ENCODE measurements at regions not wholly inside any gene's neighbourhood (a gene's known extent, or its start where the extent isn't known, plus 50 kb on each side); places are given as distances from the start of the nearest gene placed in this dataset.

- Histone ChIP-seq H3K9me3 (no peaks in the 10 kb centered on the region), H3K4me3 (no peak overlapping the region), H3K27ac (no peak overlapping the region), H3K27me3 (no peaks in the 10 kb centered on the region), H3K36me3 (no peaks in the 10 kb centered on the region), H3K4me1 (peaks cover 0 to 16% (median 12%) of the 10 kb centered on the region in 4 donors)
- ATAC-seq (ENCODE audit: low FRiP score in 2 of 2): no peak
- WGBS, 2 donors: 55 to 75% methylated on average over 2 of the region's 2 CpGs
- no peak for DNase-seq
- TF ChIP-seq POLR2AphosphoS5 (IDR thresholded peaks at IDR 0.05) (no peak), EP300 (IDR thresholded peaks at IDR 0.05) (no peak), POLR2A (IDR thresholded peaks at IDR 0.05) (no peak), CTCF (IDR thresholded peaks at IDR 0.05) (no peak)
Measured at GRCh38 chr5:160922311-160922710, 70.3 kb upstream of the ATP10B start.

- H3K27me3 ChIP-seq: no peaks in the 10 kb centered on the region
- WGBS, 2 donors: 84 to 90% methylated on average over 4 of the region's 4 CpGs
- no peak overlapping the region for H3K27ac ChIP-seq
- H3K4me1 ChIP-seq: peaks cover 0 to 11% (median 9%) of the 10 kb centered on the region in 4 donors
- DNase-seq: no peak
- H3K4me3 ChIP-seq: no peak overlapping the region
- H3K36me3 ChIP-seq: no peaks in the 10 kb centered on the region
- no peak for ATAC-seq (ENCODE audit: low FRiP score in 2 of 2)
- no peak for TF ChIP-seq EP300 (IDR thresholded peaks at IDR 0.05)
- no peaks in the 10 kb centered on the region for H3K9me3 ChIP-seq
Measured at GRCh38 chr5:160921423-160922285, 69.6 kb upstream of the ATP10B start.

DNA sequence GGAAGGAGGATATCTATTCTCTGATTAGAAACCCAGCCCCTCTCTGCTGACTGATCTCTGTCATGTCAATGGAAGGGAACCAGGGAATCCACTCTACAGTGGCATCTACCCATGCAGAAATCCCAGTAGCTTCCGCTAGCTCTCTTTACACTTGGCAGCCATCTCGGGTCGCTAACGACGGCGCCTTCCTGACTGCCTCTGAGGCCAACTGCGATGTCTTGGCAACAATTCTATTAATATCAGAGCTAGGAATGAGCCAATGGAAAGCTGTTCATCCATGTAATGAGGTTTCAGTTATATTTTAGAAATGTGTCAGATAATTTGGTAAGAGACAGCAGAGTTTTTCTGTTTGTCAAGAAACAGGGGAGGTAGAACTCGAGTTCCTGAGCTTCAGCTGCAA, 67.6 kb upstream of the ATP10B start:
- DNase-seq (no peak), ATAC-seq (ENCODE audit: low FRiP score in 2 of 2) (no peak)
- Histone ChIP-seq H3K36me3 (no peaks in the 10 kb centered on the region), H3K27me3 (no peaks in the 10 kb centered on the region), H3K4me3 (no peak overlapping the region), H3K4me1 (peaks cover 0 to 5% (median 1%) of the 10 kb centered on the region in 4 donors), H3K27ac (no peak overlapping the region), H3K9me3 (no peaks in the 10 kb centered on the region)
- WGBS, 2 donors: 76 to 92% methylated on average over 8 of the region's 8 CpGs
- TF ChIP-seq POLR2AphosphoS5 (IDR thresholded peaks at IDR 0.05) (no peak), POLR2A (IDR thresholded peaks at IDR 0.05) (no peak)

GRCh38 chr5:160918386-160918785, 66.4 kb upstream of the ATP10B start:
- no peak for TF ChIP-seq POLR2AphosphoS5 (IDR thresholded peaks at IDR 0.05)
- no peak for TF ChIP-seq CTCF (IDR thresholded peaks at IDR 0.05)
- no peak for TF ChIP-seq POLR2A (IDR thresholded peaks at IDR 0.05)
- no peak for TF ChIP-seq EP300 (IDR thresholded peaks at IDR 0.05)
- DNase-seq (no peak), ATAC-seq (ENCODE audit: low FRiP score in 2 of 2) (no peak)
- Histone ChIP-seq H3K4me3 (no peak overlapping the region), H3K36me3 (no peaks in the 10 kb centered on the region), H3K27ac (no peak overlapping the region), H3K9me3 (no peaks in the 10 kb centered on the region), H3K4me1 (peaks cover 0 to 3% (median 0%) of the 10 kb centered on the region in 4 donors), H3K27me3 (no peaks in the 10 kb centered on the region)
- WGBS, 2 donors: 80 to 84% methylated on average over 2 of the region's 2 CpGs

- Histone ChIP-seq H3K4me1 (no peaks in the 10 kb centered on the region), H3K36me3 (no peaks in the 10 kb centered on the region), H3K27ac (no peak overlapping the region), H3K4me3 (no peak overlapping the region), H3K9me3 (no peaks in the 10 kb centered on the region), H3K27me3 (no peaks in the 10 kb centered on the region)
- ATAC-seq (ENCODE audit: low FRiP score in 2 of 2) (no peak), DNase-seq (no peak)
- TF ChIP-seq POLR2AphosphoS5 (IDR thresholded peaks at IDR 0.05) (no peak), POLR2A (IDR thresholded peaks at IDR 0.05) (no peak), EP300 (IDR thresholded peaks at IDR 0.05) (no peak), CTCF (IDR thresholded peaks at IDR 0.05) (no peak)
- 60 to 83% methylated on average over 3 of the region's 3 CpGs for WGBS, 2 donors
Measured at GRCh38 chr5:160906090-160906489, 54.1 kb upstream of the ATP10B start.

- TF ChIP-seq EP300 (IDR thresholded peaks at IDR 0.05): no peak
- no peak for TF ChIP-seq CTCF (IDR thresholded peaks at IDR 0.05)
- TF ChIP-seq POLR2A (IDR thresholded peaks at IDR 0.05): no peak
- TF ChIP-seq POLR2AphosphoS5 (IDR thresholded peaks at IDR 0.05): no peak
- no peak for DNase-seq
- no peak overlapping the region for H3K27ac ChIP-seq
- WGBS, 2 donors: 69 to 87% methylated on average over 1 of the region's 1 CpG
- no peaks in the 10 kb centered on the region for H3K9me3 ChIP-seq
- ATAC-seq (ENCODE audit: low FRiP score in 2 of 2): no peak
- no peaks in the 10 kb centered on the region for H3K36me3 ChIP-seq
- H3K27me3 ChIP-seq: no peaks in the 10 kb centered on the region
- no peaks in the 10 kb centered on the region for H3K4me1 ChIP-seq
- no peak overlapping the region for H3K4me3 ChIP-seq
Measured at GRCh38 chr5:160905285-160905684, 53.3 kb upstream of the ATP10B start.

All from upper lobe of left lung (tissue), 6 donors.